GM12873 (cell line): ENCODE measurements at regions not wholly inside any gene's neighbourhood (a gene's known extent, or its start where the extent isn't known, plus 50 kb on each side); places are given as distances from the start of the nearest gene placed in this dataset.

ENCODE experiments used
- TF ChIP-seq, protein P1 (sequence below): IDR thresholded peaks from 2 replicates; pipeline ENCODE4 v1.5.1; 2012; ENCODE audit warnings: low read depth, mild to moderate bottlenecking, moderate library complexity, low read length, control low read depth; ENCODE audit not compliant: insufficient read depth; ENCODE audit errors: missing control alignments

DNA sequence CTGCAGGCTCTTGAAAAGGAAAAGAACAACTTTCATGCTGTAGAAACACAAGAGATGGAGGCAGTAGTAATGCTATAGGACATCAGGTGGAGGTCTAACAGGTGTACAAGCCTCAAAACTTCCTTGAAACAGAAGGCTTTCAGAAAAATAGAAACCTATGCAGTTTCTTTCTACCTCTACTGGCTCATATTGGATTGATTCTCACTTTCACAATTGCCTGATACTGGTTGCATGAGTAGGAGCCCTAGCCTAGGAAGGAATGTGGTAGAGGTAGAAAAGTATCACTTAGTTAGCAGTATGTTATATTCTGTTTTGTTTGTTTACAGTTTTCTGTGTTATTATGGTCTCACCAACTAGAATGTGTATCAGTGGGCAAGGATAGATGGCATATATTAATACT lies 175.4 kb upstream of the GORAB start:
- TF ChIP-seq, protein P1, sequence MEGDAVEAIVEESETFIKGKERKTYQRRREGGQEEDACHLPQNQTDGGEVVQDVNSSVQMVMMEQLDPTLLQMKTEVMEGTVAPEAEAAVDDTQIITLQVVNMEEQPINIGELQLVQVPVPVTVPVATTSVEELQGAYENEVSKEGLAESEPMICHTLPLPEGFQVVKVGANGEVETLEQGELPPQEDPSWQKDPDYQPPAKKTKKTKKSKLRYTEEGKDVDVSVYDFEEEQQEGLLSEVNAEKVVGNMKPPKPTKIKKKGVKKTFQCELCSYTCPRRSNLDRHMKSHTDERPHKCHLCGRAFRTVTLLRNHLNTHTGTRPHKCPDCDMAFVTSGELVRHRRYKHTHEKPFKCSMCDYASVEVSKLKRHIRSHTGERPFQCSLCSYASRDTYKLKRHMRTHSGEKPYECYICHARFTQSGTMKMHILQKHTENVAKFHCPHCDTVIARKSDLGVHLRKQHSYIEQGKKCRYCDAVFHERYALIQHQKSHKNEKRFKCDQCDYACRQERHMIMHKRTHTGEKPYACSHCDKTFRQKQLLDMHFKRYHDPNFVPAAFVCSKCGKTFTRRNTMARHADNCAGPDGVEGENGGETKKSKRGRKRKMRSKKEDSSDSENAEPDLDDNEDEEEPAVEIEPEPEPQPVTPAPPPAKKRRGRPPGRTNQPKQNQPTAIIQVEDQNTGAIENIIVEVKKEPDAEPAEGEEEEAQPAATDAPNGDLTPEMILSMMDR = no peak

- TF ChIP-seq, protein P1 = no peak
Observed at GRCh38 chr1:170357750-170358149, 174.2 kb upstream of the GORAB start.

- TF ChIP-seq, protein P1 = no peak
Observed at GRCh38 chr1:170360601-170361000, 171.4 kb upstream of the GORAB start.

GRCh38 chr1:170365331-170365730 lies 166.6 kb upstream of the GORAB start:
- TF ChIP-seq, protein P1 = no peak

DNA sequence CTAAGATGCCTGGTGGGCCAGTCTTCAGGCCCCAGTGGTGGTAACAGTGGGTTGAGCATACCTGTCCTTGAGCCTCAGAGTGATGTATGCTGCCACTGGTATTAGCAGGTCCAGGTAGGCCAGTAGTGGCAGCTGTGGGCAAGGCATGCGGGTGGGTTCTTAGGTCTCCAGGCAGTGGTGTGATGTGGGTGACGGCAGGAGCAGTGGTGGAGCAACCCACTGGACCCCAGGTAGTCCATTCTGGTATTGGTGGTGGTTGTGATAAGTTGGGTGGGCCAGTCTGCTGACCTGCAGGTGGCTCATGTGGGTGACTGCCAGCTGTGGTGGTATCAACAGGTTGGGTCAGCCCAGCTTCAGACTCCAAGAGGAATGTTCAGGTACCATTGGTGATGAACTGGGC lies 165.0 kb upstream of the GORAB start:
- TF ChIP-seq, protein P1 = no peak

DNA sequence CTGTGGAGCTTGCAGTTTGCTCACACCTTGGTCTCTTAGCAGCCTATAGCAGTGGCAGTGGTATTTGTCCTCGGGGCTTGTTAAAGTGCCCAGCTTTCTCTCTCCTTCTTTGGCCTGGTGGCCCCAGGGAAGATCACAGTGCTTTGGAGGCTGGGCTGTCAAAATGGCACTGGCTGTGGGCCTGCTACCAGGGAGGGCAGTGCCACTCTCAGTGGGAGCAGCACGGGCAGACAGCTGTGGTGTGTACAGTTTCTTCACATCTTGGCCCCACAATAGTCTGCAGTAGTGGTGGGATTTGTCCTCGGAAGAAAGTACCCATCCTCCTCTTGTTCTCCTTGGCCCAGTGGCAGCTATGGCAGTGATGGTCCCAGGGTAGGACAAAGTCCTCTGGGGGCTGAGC lies 164.4 kb upstream of the GORAB start:
- TF ChIP-seq, protein P1 = no peak

DNA sequence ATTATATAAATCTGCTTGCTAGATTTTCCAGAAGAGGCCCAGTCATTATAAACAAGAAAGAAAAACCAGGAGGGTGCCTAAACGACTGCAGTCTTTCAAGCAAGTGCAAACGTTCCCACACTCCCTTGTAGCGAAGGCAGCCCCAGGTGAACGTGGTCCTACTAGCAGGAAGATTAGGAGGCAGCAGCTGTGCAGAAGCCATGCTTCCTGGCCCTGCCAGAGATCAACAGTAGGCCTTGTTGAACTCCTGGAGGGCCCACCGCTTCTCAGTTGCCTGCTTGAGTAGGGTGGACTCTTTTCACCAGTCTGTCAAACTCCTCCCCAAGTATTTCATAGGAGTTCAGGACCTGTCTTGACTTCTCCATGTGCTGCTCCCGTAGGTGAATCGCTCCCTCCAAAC lies 163.0 kb upstream of the GORAB start:
- TF ChIP-seq, protein P1 = no peak
